ENCODE measurements at regions not wholly inside any gene's neighbourhood (a gene's known extent, or its start where the extent isn't known, plus 50 kb on each side); places are given as distances from the start of the nearest gene placed in this dataset.

DNA sequence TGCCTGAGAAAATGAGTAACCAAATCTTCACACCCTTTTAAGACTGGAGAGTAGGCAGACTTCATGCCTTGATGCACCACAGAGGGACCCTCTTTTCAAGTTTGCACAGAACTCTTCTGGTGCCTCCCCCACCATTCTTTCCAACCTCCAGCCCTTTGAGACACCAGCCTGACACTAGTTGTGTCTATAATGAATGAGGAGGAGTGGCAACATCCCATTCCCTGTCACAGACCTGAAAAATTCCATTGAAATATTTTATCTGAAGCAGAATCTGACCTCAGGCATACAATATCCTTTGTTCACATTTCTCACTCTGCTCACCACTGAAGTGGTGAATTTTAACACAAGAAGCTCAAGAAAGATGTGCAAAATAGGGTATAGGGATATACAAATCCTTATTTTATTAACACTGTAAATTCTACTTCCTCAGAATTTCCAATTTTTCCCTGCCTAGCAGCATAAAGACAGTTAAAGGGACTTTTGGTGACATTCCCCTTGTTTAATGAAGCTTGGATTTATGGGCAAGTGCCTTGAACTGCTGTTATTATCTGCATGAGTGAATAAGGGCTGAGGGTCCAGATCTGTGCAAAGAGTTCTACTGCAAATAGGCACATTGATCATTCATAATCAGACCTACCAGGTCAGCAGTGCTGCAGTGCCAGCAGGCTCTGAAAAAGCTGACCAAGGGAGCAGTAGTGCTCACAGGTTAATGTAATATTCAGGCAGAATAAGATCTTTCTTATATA is 149.9 kb upstream of the PAQR3 start:
- no peak for TF ChIP-seq POLR2A (IDR thresholded peaks at IDR 0.05; ENCODE audit: extremely low read depth, insufficient read length)
- TF ChIP-seq MYC (IDR thresholded peaks at IDR 0.05; ENCODE audit: low read depth, low read length), result no peak
- TF ChIP-seq, protein P1, sequence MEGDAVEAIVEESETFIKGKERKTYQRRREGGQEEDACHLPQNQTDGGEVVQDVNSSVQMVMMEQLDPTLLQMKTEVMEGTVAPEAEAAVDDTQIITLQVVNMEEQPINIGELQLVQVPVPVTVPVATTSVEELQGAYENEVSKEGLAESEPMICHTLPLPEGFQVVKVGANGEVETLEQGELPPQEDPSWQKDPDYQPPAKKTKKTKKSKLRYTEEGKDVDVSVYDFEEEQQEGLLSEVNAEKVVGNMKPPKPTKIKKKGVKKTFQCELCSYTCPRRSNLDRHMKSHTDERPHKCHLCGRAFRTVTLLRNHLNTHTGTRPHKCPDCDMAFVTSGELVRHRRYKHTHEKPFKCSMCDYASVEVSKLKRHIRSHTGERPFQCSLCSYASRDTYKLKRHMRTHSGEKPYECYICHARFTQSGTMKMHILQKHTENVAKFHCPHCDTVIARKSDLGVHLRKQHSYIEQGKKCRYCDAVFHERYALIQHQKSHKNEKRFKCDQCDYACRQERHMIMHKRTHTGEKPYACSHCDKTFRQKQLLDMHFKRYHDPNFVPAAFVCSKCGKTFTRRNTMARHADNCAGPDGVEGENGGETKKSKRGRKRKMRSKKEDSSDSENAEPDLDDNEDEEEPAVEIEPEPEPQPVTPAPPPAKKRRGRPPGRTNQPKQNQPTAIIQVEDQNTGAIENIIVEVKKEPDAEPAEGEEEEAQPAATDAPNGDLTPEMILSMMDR (IDR thresholded peaks at IDR 0.05; ENCODE audit: low read depth, low read length), result no peak

Measured in NB4 (cell line).